AG09309 (cell line): ENCODE measurements at regions not wholly inside any gene's neighbourhood (a gene's known extent, or its start where the extent isn't known, plus 50 kb on each side); places are given as distances from the start of the nearest gene placed in this dataset.

Source experiments
- DNase-seq: peaks from one replicate; pipeline ENCODE4 v3.0.0-alpha.2; 2010; ENCODE audit warnings: low read depth
- H3K4me3 ChIP-seq: 2 replicates; pipeline ENCODE4 v1.5.1; 2011; ENCODE audit warnings: mild to moderate bottlenecking, low read depth, low read length, moderate library complexity; ENCODE audit not compliant: control insufficient read depth
- TF ChIP-seq, protein P1 (sequence below): IDR thresholded peaks from 2 replicates; pipeline ENCODE4 v1.5.1; 2011; ENCODE audit warnings: mild to moderate bottlenecking, low read depth, low read length, inconsistent platforms; ENCODE audit not compliant: insufficient read depth, control insufficient read depth; ENCODE audit errors: missing control alignments

DNA sequence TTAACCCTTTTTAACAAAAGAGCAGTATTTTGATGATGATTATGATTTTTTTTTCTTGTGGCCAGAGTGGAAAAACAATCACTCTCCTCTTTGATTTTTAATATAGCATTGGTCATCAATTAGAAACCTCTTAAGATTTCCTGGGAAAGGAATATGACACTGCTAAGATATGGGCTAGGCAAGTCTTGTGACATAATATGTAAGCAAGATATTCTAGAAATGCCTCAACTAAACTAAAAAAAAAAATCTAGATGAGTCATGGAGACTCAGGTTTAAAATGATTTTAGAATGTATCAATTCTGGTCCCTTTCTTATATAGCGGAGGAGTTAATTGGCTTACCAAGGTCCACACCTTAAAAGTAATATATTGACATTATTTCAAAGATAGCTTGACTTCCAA, 60.3 kb upstream of the JUN start:
- TF ChIP-seq, protein P1, sequence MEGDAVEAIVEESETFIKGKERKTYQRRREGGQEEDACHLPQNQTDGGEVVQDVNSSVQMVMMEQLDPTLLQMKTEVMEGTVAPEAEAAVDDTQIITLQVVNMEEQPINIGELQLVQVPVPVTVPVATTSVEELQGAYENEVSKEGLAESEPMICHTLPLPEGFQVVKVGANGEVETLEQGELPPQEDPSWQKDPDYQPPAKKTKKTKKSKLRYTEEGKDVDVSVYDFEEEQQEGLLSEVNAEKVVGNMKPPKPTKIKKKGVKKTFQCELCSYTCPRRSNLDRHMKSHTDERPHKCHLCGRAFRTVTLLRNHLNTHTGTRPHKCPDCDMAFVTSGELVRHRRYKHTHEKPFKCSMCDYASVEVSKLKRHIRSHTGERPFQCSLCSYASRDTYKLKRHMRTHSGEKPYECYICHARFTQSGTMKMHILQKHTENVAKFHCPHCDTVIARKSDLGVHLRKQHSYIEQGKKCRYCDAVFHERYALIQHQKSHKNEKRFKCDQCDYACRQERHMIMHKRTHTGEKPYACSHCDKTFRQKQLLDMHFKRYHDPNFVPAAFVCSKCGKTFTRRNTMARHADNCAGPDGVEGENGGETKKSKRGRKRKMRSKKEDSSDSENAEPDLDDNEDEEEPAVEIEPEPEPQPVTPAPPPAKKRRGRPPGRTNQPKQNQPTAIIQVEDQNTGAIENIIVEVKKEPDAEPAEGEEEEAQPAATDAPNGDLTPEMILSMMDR = no peak
- peak; percentile 14 for DNase-seq
- no peak overlapping the region for H3K4me3 ChIP-seq

DNA sequence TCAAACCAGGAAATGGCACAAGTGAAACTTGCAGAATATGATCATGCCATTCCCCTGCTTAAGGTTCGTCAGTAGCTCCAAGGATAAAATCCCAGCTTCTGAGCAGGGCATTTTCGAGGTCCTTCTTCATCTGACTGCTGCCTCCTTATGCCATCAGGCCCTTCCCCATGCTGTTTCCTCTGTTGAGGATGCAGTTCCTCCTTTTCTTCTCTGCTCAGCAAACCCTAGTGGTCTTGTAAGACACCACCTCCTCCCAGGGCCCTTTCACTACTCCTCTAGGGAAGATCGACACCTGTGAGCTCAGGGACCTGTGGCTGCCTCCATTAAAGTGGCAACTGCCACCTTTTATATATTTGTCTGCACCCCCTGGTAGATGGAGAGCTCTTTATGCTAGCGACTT, 62.1 kb upstream of the JUN start:
- H3K4me3 ChIP-seq = no peak overlapping the region
- TF ChIP-seq, protein P1 = no peak
- DNase-seq = no peak

DNA sequence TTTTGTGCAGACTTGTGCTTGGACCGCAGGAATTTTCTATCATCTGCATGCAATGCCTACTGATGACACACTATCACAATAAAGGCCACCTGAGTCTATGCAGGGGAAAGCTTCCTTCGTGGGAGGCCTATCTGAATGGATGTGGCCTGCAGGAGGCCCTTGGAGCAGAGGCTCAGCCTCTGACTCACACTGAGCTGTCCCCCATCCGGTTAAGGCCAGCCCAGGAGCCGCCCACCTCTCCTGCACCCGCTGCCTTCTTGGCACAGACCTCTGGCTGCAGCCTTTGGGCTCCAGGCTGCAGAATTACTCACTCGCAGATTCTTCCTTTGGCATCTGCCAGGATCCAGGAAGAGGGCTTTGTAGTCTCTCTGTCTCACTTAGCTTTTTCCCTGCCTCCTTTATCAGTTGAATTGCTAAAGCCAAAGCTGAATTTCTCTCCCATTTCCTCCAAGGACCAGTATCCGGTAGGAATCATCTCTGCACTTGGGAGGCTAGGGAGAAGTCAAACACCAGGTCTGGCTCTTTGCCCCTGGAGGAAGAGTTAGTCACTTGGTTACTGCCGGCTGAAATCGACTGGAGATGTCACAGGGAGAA, 65.1 kb upstream of the JUN start:
- DNase-seq = peak; percentile 93

DNA sequence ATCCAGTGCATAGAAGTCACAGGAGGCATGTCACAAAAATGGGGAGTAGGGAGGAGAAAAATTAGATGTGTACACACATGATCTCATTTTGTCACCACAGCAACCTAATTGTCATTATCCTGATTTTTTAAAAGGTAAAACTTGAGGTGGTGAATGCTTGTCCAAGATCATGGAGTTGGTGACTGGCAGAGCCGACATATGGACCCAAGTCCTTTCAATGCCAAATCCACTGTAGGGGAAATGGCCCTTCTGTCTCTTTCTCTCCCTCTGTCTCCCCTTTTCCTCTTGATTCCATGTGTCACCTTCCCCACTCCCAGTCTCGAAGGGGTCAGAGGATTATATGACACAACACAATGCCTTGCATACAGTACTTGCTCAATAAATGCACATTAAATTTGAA, 65.7 kb upstream of the JUN start:
- TF ChIP-seq, protein P1 = no peak
- DNase-seq = no peak
- H3K4me3 ChIP-seq = no peak overlapping the region

More for the DNA sequence above, 65.1 kb upstream of the JUN start:
- H3K4me3 ChIP-seq = no peak overlapping the region
- TF ChIP-seq, protein P1 = peak; percentile 29

DNA sequence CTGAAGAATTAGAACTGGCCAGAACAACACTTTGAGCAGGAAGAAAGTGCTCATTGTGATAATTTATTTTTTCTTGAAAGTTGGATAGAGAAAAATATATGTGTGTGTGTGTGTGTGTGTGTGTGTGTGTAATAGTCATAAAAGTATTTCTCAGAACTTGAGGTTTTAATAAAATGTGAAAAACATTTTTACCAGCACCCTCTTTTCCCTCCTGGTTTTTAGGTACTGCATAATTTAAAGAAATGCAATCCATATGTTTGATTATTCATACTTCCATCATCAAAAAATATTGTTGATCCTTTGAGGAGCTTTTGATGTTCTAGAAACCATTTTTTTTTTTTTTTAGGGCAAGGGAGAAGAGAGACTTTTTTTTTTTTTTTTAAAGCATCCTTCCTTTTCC, 66.8 kb upstream of the JUN start:
- DNase-seq = no peak
- TF ChIP-seq, protein P1 = no peak
- H3K4me3 ChIP-seq = no peak overlapping the region

DNA sequence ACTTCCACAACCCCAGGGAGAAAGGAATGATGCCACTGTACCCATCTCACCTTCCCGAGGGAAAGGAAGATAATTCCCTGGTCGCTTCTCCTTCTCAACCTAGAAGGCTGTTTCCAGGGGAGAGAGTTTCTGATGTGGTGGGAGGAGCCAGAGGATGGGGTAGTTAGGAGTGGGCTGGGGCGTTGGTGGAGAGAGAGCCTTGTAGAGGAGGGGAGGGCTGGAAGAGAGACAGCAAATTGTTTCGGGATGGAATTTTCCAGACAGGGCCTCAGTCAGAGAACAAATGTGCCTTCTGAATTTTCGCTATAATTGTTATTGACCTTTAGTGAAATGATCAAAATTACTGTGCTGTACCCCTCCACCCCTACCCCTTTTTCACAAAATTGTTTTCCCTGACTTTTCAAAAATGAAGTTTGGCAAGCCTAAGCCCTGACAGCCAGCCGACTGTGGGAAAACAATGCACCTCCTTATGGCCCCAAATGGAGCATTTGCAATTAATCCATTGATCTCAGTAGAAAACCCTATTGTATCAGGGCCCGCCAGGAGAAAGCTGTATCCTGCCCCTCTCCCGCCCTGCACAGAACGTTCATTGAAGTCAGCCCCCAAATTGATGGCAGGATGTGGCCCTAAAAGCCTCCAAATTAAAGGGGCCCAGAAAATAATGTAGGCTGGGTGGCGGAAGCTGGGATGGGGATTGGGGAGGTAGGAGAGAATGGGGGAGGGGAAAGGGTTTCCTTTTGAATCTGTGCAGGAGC, 69.1 kb upstream of the JUN start:
- DNase-seq = no peak
- no peak overlapping the region for H3K4me3 ChIP-seq
- TF ChIP-seq, protein P1 = no peak

DNA sequence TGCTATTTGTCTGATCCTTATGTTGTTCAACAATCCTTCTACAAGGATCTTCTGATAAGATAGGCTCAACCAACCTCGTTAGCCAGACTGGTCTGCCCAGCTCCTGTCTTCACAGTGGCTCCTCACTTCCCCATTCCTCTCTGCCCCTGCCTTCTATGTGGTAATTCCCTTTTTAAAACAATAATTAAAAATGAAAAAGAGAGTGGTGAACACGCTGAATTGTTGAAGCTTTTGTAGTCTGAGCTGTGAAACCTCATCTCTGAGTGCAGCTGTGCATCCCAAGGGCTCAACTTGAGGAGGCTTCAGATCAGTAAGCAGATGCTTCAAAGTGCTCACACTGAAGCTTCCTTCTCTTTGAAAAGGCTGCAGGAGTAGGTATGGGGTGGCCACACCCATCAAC, 70.7 kb upstream of the JUN start:
- DNase-seq = no peak
- no peak overlapping the region for H3K4me3 ChIP-seq
- TF ChIP-seq, protein P1 = no peak
